Endothelial cell (in vitro differentiated cells): ENCODE measurements at regions not wholly inside any gene's neighbourhood (a gene's known extent, or its start where the extent isn't known, plus 50 kb on each side); places are given as distances from the start of the nearest gene placed in this dataset.

Source experiments
- DNase-seq: peaks from one replicate; pipeline ENCODE4 v3.0.0; 2021; ENCODE audit warnings: low spot score
- H3K27ac Mint-ChIP-seq: one replicate; pipeline ENCODE4 v1.8.0; 2021; ENCODE audit warnings: mixed read lengths, inconsistent platforms; ENCODE audit not compliant: unreplicated experiment
- H3K27me3 Mint-ChIP-seq: one replicate; pipeline ENCODE4 v1.8.0; 2021; ENCODE audit warnings: mild to moderate bottlenecking, moderate library complexity, mixed read lengths, inconsistent platforms; ENCODE audit not compliant: unreplicated experiment
- H3K36me3 Mint-ChIP-seq: one replicate; pipeline ENCODE4 v1.8.0; 2021; ENCODE audit warnings: mild to moderate bottlenecking, low read depth, mixed read lengths, inconsistent platforms; ENCODE audit not compliant: unreplicated experiment
- H3K4me1 Mint-ChIP-seq: one replicate; pipeline ENCODE4 v1.8.0; 2021; ENCODE audit warnings: mild to moderate bottlenecking, mixed read lengths, inconsistent platforms; ENCODE audit not compliant: unreplicated experiment
- H3K4me3 Mint-ChIP-seq: one replicate; pipeline ENCODE4 v1.8.0; 2021; ENCODE audit warnings: mild to moderate bottlenecking, mixed read lengths, inconsistent platforms; ENCODE audit not compliant: unreplicated experiment
- H3K9me3 Mint-ChIP-seq: one replicate; pipeline ENCODE4 v1.8.0; 2021; ENCODE audit warnings: mixed read lengths, inconsistent platforms; ENCODE audit not compliant: unreplicated experiment
- TF ChIP-seq, protein P1 (sequence below): fragments of 200-600 bp; sonication (generic); IDR thresholded peaks from one replicate; pipeline ENCODE4 v1.5.0; 2021; ENCODE audit warnings: antibody characterized with exemption; ENCODE audit not compliant: unreplicated experiment

DNA sequence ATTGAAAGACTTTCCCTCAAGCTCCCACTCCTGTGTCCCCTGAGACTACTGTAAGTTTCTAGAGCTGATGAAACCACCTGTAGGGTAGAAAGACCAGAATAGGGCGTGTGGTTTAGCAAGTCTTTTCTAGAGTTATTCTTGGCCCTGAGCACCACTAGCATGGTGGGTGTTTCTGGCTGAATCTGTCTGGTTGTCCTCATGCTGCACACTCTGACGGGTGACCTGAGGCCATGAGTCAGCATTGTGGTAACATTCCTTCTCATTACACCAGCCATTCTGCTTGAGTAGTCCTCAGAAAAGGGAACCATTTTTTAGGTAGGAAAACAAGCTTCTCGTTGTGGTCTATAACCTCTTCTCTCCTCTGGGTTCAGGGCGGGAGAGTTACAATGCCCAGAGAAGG, 250.3 kb downstream of the SNX13 start:
- no peak overlapping the region for H3K27ac Mint-ChIP-seq
- H3K27me3 Mint-ChIP-seq, result peaks cover 1% of the 10 kb centered on the region
- no peak for DNase-seq
- H3K4me3 Mint-ChIP-seq, result no peak overlapping the region
- no peaks in the 10 kb centered on the region for H3K9me3 Mint-ChIP-seq
- no peaks in the 10 kb centered on the region for H3K36me3 Mint-ChIP-seq
- TF ChIP-seq, protein P1, sequence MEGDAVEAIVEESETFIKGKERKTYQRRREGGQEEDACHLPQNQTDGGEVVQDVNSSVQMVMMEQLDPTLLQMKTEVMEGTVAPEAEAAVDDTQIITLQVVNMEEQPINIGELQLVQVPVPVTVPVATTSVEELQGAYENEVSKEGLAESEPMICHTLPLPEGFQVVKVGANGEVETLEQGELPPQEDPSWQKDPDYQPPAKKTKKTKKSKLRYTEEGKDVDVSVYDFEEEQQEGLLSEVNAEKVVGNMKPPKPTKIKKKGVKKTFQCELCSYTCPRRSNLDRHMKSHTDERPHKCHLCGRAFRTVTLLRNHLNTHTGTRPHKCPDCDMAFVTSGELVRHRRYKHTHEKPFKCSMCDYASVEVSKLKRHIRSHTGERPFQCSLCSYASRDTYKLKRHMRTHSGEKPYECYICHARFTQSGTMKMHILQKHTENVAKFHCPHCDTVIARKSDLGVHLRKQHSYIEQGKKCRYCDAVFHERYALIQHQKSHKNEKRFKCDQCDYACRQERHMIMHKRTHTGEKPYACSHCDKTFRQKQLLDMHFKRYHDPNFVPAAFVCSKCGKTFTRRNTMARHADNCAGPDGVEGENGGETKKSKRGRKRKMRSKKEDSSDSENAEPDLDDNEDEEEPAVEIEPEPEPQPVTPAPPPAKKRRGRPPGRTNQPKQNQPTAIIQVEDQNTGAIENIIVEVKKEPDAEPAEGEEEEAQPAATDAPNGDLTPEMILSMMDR, result no peak
- H3K4me1 Mint-ChIP-seq, result no peaks in the 10 kb centered on the region

DNA sequence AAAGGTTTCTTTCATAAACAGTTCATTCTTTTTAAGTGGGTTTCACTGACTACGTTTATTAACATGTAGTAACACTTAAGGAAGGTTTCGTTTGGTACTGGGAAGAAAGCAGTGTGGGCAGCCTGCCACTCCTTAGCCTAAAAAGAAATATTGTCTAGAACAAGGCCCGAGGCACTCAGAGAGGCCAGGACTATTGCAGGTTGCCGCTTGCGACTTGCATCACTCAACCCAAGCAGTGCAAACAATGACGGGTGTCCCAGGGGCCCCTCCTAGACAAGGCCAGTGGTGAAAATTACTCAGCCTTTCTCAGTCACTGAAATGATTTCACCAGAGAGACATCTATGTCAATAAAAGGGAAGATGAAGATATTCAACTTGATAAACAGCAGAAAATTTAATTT, 243.9 kb downstream of the SNX13 start:
- no peaks in the 10 kb centered on the region for H3K27me3 Mint-ChIP-seq
- H3K9me3 Mint-ChIP-seq, result no peaks in the 10 kb centered on the region
- no peak overlapping the region for H3K4me3 Mint-ChIP-seq
- no peak overlapping the region for H3K27ac Mint-ChIP-seq
- TF ChIP-seq, protein P1, result no peak
- no peaks in the 10 kb centered on the region for H3K4me1 Mint-ChIP-seq
- DNase-seq, result no peak
- peaks cover 7% of the 10 kb centered on the region for H3K36me3 Mint-ChIP-seq

DNA sequence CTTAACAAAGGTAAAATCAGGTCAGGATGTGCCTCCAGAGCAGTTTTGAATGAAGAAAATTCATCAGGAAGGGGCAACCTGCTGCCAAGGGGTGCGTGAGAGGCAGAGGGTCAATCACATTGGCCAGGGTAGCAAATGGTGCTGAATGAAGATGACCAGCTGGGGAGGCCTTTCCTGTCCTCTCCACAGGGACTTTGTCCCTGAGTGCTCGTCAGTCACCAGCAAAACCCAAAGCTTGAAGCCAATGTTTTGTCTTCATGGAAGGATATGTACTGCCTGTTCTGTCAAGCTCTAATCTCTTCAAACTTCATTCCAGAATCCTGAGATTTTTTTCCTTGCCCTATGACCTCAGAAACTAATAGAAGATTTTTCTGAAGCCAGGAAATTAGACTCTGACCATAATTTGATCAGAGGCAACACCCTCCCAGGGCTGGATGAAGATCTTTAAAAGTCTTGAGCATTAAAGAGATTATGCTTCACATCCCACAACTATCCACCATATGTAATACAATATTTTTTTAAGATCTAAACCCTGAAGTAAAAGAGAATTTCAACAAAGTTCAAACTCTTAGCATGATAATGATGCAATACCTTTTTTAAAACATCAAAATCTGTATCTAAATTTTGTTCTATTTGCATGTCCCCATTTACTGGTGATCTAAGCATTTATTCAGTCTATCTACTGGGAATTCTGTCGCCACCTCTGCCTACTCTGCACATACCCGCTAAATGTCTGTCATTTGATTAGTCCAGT, 243.0 kb downstream of the SNX13 start:
- H3K9me3 Mint-ChIP-seq, result no peaks in the 10 kb centered on the region
- no peak overlapping the region for H3K27ac Mint-ChIP-seq
- DNase-seq, result no peak
- TF ChIP-seq, protein P1, result no peak
- H3K27me3 Mint-ChIP-seq, result no peaks in the 10 kb centered on the region
- no peaks in the 10 kb centered on the region for H3K4me1 Mint-ChIP-seq
- H3K4me3 Mint-ChIP-seq, result no peak overlapping the region
- peaks cover 7% of the 10 kb centered on the region for H3K36me3 Mint-ChIP-seq

DNA sequence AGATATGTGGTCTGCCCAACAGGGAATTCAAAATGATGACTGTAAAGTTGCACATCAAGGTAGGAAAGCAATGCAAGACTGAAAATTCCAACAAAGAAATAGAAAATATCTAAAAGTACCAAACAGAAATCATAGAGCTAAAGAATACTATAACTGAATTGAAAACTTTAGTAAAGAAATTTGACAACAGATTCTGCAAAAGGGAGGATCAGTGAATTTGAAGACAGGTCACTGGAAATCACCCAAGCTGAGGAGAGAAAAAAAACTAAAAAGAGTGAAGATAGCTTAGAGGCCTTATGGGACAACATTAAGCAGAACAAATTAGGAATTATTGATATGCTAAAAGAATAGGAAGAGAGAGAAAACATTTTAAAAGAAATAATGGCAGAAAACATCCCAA, 240.6 kb downstream of the SNX13 start:
- H3K4me3 Mint-ChIP-seq, result no peak overlapping the region
- no peaks in the 10 kb centered on the region for H3K9me3 Mint-ChIP-seq
- H3K27ac Mint-ChIP-seq, result no peak overlapping the region
- H3K36me3 Mint-ChIP-seq, result peaks cover 7% of the 10 kb centered on the region
- H3K27me3 Mint-ChIP-seq, result no peaks in the 10 kb centered on the region
- TF ChIP-seq, protein P1, result no peak
- H3K4me1 Mint-ChIP-seq, result no peaks in the 10 kb centered on the region
- no peak for DNase-seq

DNA sequence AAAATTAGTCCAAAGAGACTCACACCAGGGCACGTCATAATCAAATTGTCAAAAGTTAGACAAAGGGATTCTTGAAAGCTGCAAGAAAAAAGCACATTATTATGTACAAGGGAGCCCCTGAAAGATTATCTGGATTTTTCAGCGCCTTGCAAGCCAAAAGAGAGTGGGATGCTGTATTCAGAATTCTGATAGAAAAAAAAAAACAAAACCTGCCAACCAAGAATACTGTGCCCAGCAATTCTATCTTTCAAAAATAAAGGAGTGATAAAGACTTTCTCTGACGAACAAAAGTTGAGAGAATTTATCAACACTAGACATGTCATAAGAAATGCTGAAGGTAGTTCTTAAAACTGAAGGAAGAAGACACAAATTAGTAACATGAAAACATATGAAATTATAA, 240.2 kb downstream of the SNX13 start:
- no peak overlapping the region for H3K27ac Mint-ChIP-seq
- H3K4me3 Mint-ChIP-seq, result no peak overlapping the region
- H3K4me1 Mint-ChIP-seq, result no peaks in the 10 kb centered on the region
- TF ChIP-seq, protein P1, result no peak
- no peak for DNase-seq
- no peaks in the 10 kb centered on the region for H3K9me3 Mint-ChIP-seq
- no peaks in the 10 kb centered on the region for H3K27me3 Mint-ChIP-seq
- H3K36me3 Mint-ChIP-seq, result peaks cover 7% of the 10 kb centered on the region
